OCI-LY1 (cell line): ENCODE measurements at regions not wholly inside any gene's neighbourhood (a gene's known extent, or its start where the extent isn't known, plus 50 kb on each side); places are given as distances from the start of the nearest gene placed in this dataset.

Experiments
- EZH2 ChIP-seq: fragments of 200-600 bp; sonication (generic), shearing (Covaris generic); IDR thresholded peaks from 2 replicates; pipeline ENCODE4 v1.8.0; 2017; ENCODE audit warnings: borderline replicate concordance, mixed run types, mild to moderate bottlenecking, antibody characterized with exemption, low read length, moderate library complexity, mixed read lengths
- TF ChIP-seq, protein P1 (sequence below): fragments of 200-600 bp; sonication (generic), shearing (Covaris generic); IDR thresholded peaks from 2 replicates; pipeline ENCODE4 v1.5.1; 2017; ENCODE audit warnings: mild to moderate bottlenecking, antibody characterized with exemption, low read length, moderate library complexity, mixed read lengths

DNA sequence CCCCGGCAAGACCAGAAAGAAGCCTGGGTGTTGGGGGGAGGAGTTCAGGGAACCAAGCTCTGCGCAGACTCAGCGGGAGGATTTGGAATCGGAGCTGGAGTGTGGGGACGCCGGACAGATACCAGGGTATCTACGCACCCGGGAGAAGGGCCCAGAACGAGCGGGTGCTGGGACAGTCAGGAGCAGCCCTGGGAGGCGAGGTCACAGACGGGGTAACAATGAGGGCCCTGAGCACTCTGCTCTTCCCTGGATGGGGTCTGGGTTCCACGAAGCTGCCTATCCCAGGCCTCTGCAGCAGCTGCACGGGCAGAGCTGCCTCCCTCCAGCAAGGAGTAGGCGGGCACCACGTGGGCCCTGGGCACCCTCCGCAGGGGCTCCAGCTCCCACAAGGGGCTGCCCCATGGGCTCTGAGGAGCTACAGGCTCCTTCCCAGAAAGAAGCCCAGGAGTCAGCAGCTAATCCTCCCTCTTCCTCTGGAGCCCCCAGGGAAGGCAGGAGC is 197.2 kb downstream of the BRD1 start:
- TF ChIP-seq, protein P1, sequence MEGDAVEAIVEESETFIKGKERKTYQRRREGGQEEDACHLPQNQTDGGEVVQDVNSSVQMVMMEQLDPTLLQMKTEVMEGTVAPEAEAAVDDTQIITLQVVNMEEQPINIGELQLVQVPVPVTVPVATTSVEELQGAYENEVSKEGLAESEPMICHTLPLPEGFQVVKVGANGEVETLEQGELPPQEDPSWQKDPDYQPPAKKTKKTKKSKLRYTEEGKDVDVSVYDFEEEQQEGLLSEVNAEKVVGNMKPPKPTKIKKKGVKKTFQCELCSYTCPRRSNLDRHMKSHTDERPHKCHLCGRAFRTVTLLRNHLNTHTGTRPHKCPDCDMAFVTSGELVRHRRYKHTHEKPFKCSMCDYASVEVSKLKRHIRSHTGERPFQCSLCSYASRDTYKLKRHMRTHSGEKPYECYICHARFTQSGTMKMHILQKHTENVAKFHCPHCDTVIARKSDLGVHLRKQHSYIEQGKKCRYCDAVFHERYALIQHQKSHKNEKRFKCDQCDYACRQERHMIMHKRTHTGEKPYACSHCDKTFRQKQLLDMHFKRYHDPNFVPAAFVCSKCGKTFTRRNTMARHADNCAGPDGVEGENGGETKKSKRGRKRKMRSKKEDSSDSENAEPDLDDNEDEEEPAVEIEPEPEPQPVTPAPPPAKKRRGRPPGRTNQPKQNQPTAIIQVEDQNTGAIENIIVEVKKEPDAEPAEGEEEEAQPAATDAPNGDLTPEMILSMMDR, result no peak
- no peak for TF ChIP-seq EZH2
